ENCODE measurements at regions not wholly inside any gene's neighbourhood (a gene's known extent, or its start where the extent isn't known, plus 50 kb on each side); places are given as distances from the start of the nearest gene placed in this dataset.

GRCh38 chr5:67901814-67902496, 313.6 kb upstream of the PIK3R1 start:
- TF ChIP-seq CTCF (conservative IDR thresholded peaks at IDR 0.05) (no peak), EZH2 (IDR thresholded peaks at IDR 0.05; ENCODE audit: low read depth) (no peak)
